ENCODE measurements at regions not wholly inside any gene's neighbourhood (a gene's known extent, or its start where the extent isn't known, plus 50 kb on each side); places are given as distances from the start of the nearest gene placed in this dataset.

DNA sequence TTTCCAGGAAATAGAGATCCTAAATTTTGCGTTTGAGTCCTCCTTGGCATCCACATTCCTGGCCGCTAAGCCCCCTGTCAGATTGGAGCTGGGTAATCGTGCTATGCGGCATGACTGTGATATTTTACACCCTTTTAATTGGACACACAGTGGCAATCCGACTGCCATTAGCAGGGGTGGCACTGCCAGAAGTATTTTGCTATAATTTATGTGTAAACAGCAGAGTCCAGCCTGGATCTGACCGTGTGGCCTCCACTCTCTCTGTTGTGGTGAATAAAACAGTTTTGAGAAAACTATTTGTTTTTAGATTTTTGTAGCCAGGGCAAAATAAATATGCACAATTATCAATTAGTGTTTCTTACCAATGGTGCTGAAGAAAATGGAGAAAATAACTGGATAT, 281.0 kb upstream of the IRX2 start:
- H3K27me3 Mint-ChIP-seq = no peaks in the 10 kb centered on the region
- H3K36me3 Mint-ChIP-seq (ENCODE audit: low read depth) = no peaks in the 10 kb centered on the region
- no peak for ATAC-seq (replicated peaks)
- H3K27ac Mint-ChIP-seq = no peak overlapping the region
- H3K4me3 Mint-ChIP-seq = no peak overlapping the region
- H3K4me1 Mint-ChIP-seq = no peaks in the 10 kb centered on the region
- H3K9me3 Mint-ChIP-seq = peaks cover 4% of the 10 kb centered on the region

DNA sequence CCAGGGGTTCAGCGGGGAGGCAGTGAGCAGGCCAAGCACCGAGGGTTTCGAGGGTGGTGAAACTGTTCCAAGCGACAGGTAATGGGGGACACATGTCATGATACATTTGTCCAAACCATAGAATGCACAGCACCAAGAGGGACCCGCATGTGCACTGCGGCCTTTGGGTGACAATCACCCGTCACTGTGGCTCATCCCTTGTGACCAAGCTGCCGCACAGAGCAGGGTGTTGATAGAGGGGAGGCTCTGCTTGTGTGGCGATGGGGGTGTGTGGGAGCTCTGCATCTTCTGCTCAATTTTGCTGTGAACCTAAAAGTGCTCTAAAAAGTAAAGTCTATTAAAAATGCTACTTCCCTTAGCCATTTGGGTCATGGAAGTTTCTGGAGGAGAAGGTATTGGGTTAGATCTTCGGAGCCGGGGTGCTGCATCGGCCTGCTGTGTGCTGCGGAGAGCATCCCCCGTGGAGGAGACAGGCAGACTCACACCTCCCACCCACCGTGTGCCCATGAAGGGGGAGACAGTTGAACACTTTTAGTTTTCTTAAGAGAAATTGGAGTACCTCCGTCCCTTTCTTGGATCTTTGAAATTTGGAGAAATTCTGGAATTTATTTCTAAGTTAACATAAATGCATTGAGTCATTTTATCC, 280.4 kb upstream of the IRX2 start:
- peaks cover 4% of the 10 kb centered on the region for H3K9me3 Mint-ChIP-seq
- H3K36me3 Mint-ChIP-seq (ENCODE audit: low read depth) = no peaks in the 10 kb centered on the region
- no peak overlapping the region for H3K4me3 Mint-ChIP-seq
- H3K4me1 Mint-ChIP-seq = no peaks in the 10 kb centered on the region
- no peak overlapping the region for H3K27ac Mint-ChIP-seq
- no peaks in the 10 kb centered on the region for H3K27me3 Mint-ChIP-seq
- ATAC-seq (replicated peaks) = no peak

DNA sequence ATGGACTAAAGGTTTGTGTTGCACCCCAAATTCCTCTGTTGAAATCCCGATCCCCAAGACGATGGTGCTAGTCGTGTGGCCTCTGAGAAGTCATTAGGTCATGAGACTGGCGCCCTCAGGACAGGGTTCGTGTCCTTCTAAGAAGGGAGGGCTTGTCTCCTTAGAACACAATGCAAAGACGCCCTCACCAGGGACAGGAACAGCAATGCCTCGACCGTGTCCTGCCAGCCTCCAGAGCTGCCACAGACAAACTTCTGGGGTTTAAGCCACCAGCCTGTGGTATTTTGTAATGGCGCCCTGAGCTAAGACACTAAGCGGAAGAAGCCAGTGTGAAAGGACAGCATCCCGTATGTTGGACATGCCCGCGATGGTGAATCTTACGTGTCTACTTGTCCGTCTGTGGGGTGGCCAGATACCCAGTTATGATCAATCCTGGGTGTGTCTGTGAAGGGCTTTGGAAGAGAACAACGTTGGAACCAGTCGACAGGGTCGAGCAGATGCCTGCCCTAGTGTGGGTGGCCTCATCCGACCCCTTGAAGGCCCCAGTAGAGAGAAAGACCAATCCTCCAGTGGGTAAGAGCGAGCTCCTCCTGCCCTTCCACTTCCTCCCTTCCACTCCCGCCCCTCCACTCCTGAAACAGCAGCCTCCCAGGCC, 279.2 kb upstream of the IRX2 start:
- no peak for ATAC-seq (replicated peaks)
- H3K9me3 Mint-ChIP-seq = peaks cover 4% of the 10 kb centered on the region
- H3K4me3 Mint-ChIP-seq = no peak overlapping the region
- H3K27ac Mint-ChIP-seq = no peak overlapping the region
- no peaks in the 10 kb centered on the region for H3K27me3 Mint-ChIP-seq
- H3K36me3 Mint-ChIP-seq (ENCODE audit: low read depth) = no peaks in the 10 kb centered on the region
- no peaks in the 10 kb centered on the region for H3K4me1 Mint-ChIP-seq

DNA sequence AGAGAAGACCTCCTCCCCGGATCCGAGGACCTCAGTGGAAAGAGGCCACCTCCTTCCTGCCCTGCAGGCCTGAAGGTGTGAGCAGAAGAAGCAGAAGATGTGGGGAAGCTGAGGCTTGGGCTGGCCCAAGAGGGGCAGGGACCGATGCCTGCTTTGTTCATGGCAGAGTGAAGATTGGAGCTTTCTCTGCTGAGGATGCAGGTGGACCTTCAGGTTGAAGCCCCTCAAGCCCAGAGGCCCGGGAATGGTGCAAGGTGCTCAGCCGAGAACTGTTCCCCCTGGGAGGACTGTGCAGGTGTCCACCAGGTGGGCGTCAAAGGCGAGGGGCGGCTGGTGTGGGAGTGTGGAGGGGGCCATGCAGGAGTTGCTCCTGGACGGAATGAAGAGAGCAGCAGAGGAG, 277.9 kb upstream of the IRX2 start:
- ATAC-seq (replicated peaks) = no peak
- H3K4me1 Mint-ChIP-seq = no peaks in the 10 kb centered on the region
- H3K4me3 Mint-ChIP-seq = no peak overlapping the region
- peaks cover 4% of the 10 kb centered on the region for H3K9me3 Mint-ChIP-seq
- no peaks in the 10 kb centered on the region for H3K36me3 Mint-ChIP-seq (ENCODE audit: low read depth)
- H3K27ac Mint-ChIP-seq = no peak overlapping the region
- no peaks in the 10 kb centered on the region for H3K27me3 Mint-ChIP-seq

DNA sequence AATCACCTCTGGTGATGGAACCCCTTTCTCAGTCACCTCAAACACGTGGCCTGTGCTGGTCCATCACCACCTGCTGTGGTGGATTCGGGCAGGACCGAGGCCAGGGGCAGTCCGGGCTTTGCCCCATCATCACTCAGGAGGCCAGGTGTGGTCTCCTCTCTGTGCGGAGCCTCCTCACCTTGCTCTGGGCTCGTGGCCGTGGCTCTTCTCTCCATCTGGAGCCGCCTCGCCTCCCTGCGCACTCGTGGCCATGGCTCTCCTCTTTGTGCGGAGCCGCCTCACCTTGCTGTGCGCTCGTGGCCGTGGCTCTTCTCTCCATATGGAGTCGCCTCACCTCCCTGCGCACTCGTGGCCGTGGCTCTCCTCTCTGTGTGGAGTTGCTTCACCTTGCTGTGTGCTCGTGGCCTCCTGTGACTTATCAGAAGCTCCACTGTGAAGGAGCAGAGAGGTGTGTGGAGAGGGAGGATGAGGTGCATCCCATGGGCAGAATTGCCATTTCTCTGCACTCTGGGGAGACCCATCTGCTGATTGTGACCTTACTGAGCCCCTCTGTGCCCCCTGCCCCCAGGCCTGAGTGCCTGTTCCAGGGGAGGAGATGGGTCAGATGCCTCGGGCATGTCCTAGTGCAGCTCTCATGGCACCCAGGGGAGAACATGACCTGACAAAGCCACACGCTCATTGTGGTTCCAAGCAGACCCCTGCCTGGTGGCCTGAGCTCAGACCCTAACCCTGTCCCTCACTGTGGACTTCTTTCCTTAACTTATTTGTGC, 276.6 kb upstream of the IRX2 start:
- no peak overlapping the region for H3K27ac Mint-ChIP-seq
- no peak for ATAC-seq (replicated peaks)
- H3K4me3 Mint-ChIP-seq = no peak overlapping the region
- no peaks in the 10 kb centered on the region for H3K4me1 Mint-ChIP-seq
- H3K27me3 Mint-ChIP-seq = no peaks in the 10 kb centered on the region
- H3K36me3 Mint-ChIP-seq (ENCODE audit: low read depth) = no peaks in the 10 kb centered on the region
- peaks cover 4% of the 10 kb centered on the region for H3K9me3 Mint-ChIP-seq

DNA sequence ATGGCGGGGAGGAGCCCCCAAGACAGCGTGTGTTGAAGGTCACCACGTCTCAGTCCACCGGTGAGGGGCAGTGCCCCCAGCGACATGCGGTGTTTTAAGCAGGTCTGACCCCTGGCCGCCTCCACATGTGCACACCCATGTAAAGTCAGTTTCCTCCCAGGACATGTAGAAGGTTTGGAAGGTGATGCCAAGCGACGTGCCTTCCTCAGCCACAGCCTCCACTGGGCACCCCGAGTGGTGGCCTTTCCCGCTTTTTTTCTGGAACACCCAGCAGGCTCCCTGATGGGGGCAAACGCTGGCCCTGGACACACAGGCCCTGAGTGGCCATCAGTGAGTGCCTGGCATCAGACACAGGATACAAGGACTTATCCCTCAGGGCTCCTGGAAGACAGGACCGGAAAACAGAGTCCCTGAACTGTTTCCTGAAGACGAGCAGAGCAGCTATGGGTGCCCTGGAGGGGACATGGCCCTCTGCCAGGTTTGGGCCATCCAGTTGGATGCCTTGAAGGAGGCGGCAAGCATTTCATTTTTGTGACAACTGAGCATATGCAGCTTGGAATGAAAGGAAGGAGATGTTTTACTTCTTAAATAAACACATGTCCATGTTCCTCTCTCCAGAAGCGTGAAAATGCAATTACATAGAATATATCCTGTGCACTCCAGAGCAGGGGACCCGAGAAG, 275.8 kb upstream of the IRX2 start:
- peaks cover 4% of the 10 kb centered on the region for H3K9me3 Mint-ChIP-seq
- H3K36me3 Mint-ChIP-seq (ENCODE audit: low read depth) = no peaks in the 10 kb centered on the region
- H3K4me1 Mint-ChIP-seq = no peaks in the 10 kb centered on the region
- no peak overlapping the region for H3K27ac Mint-ChIP-seq
- no peaks in the 10 kb centered on the region for H3K27me3 Mint-ChIP-seq
- ATAC-seq (replicated peaks) = no peak
- no peak overlapping the region for H3K4me3 Mint-ChIP-seq

DNA sequence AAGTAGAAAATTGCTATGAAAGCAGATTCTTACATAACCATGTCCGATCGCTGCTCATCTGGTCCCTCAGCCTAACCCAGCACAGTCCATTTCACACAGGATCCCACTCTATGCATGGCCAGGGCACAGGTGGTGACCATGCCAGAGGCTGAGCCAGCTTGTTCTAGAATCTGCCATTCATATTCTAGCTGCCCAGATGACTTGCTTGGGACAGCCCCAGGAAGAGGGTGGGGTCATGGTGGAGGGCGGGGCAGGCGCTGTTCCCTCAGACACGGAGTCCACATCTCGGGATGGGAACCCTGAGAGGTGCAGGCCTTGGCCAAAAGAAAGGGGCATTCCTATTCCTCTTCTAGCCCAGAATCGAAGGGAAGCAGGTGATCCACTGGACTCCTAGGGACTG, 275.2 kb upstream of the IRX2 start:
- Mint-ChIP-seq H3K4me3 (no peak overlapping the region), H3K36me3 (ENCODE audit: low read depth) (no peaks in the 10 kb centered on the region), H3K27ac (no peak overlapping the region), H3K27me3 (no peaks in the 10 kb centered on the region), H3K9me3 (peaks cover 4% of the 10 kb centered on the region), H3K4me1 (no peaks in the 10 kb centered on the region)
- no peak for ATAC-seq (replicated peaks)

DNA sequence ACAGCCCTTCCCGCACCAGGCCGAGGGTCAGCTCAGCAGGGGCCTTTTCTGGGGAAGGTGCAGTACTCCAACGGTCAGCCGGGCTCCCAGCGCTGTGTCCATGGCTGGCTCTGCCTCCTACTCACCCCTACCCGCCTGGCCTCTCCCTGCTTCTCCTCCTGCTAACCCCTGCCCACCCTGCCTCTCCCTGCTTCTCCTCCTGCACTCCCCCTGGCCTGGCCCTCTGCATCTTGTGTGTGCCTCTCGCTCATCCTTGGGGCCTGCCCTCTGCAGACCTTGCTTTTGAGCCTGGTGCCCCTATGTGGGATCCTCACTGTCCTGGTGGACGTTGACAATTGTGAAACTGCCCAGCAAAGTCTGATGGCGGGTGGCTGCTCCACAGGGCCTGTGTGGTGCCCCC, 274.6 kb upstream of the IRX2 start:
- Mint-ChIP-seq H3K36me3 (ENCODE audit: low read depth) (no peaks in the 10 kb centered on the region), H3K27ac (no peak overlapping the region), H3K27me3 (no peaks in the 10 kb centered on the region), H3K4me3 (no peak overlapping the region), H3K4me1 (no peaks in the 10 kb centered on the region), H3K9me3 (peaks cover 1% of the 10 kb centered on the region)
- no peak for ATAC-seq (replicated peaks)

DNA sequence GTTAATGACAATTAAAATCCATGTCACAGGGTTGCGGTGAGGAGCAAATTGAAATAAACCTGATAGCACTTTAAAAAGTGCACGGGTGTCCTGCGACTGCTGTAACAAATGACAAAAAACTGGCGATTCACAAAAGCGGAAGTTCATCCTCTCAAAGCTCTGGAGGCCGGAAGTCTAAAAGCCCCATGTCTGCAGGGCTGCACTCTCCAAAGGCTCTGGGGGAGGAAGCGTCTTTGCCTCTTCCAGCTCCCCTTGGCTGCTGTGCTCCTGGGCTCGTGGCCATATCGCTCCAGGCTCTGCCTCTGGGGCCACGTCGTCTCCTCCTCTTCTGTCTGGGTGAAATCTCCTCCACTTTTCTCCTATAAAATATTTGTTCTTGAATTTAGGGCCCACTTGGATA, 273.9 kb upstream of the IRX2 start:
- no peaks in the 10 kb centered on the region for H3K4me1 Mint-ChIP-seq
- H3K9me3 Mint-ChIP-seq = no peaks in the 10 kb centered on the region
- no peaks in the 10 kb centered on the region for H3K36me3 Mint-ChIP-seq (ENCODE audit: low read depth)
- ATAC-seq (replicated peaks) = no peak
- H3K27ac Mint-ChIP-seq = no peak overlapping the region
- no peak overlapping the region for H3K4me3 Mint-ChIP-seq
- H3K27me3 Mint-ChIP-seq = no peaks in the 10 kb centered on the region

DNA sequence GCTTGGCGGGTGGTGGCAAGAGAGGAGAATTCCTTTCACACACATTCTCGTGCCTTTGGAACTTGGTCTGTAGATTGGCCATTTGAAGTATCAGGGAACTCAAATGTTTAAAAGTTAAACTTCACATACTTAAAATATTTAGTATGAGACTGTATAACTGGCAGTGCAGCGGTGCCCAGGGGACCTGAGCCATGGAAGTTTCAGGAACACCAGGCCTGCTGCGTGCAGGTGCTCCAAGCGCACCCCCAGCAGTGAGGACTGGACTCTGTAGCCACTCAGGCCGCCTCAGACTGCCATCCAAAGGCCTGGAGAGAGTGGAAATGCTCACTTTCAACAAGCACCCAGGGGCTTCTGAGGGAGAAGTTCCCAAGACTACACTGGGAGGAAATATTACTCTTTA, 273.5 kb upstream of the IRX2 start:
- H3K27me3 Mint-ChIP-seq = no peaks in the 10 kb centered on the region
- H3K4me1 Mint-ChIP-seq = no peaks in the 10 kb centered on the region
- ATAC-seq (replicated peaks) = no peak
- H3K9me3 Mint-ChIP-seq = no peaks in the 10 kb centered on the region
- no peak overlapping the region for H3K27ac Mint-ChIP-seq
- H3K4me3 Mint-ChIP-seq = no peak overlapping the region
- H3K36me3 Mint-ChIP-seq (ENCODE audit: low read depth) = no peaks in the 10 kb centered on the region

DNA sequence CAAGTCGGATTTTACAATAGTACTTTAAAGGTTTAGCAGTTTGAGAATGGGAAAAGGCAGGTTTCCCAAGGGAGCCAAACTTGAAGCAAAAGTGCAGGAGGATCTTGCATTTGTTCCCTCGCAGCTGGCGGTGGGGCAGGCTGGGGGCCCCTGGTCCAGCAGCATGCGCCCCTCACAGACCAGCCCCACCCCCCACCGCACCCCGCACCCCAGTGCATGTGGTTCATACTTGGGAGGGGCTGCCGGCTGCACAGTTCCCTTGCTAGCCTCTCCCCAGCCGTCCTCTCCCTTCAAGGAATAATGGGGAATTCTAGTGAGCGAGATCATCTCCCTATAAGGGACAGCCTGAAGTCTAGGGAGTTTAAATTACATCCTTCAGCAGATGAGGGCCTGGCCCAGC, 273.1 kb upstream of the IRX2 start:
- no peaks in the 10 kb centered on the region for H3K27me3 Mint-ChIP-seq
- H3K36me3 Mint-ChIP-seq (ENCODE audit: low read depth) = no peaks in the 10 kb centered on the region
- H3K4me3 Mint-ChIP-seq = no peak overlapping the region
- H3K4me1 Mint-ChIP-seq = no peaks in the 10 kb centered on the region
- ATAC-seq (replicated peaks) = no peak
- no peaks in the 10 kb centered on the region for H3K9me3 Mint-ChIP-seq
- no peak overlapping the region for H3K27ac Mint-ChIP-seq

DNA sequence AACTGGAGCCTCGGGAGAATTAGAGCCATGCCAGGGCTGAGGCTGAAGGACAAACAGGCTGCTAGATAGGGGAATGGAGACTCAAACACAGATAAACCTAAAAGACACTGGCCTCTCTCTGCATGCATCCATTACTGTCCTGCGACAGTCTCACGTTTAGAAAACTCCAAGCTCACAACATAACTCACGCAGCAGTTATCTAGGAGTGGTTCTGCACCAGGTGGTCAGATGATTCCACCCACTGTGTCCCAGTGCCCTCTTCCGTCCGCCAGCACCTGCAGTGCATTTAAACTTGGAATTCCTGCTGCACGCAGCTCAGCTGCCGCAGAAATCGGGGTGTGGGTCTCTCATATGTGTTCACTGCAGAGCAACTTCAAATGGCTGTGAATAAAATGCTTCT, 272.6 kb upstream of the IRX2 start:
- H3K36me3 Mint-ChIP-seq (ENCODE audit: low read depth) = no peaks in the 10 kb centered on the region
- no peaks in the 10 kb centered on the region for H3K9me3 Mint-ChIP-seq
- H3K27ac Mint-ChIP-seq = no peak overlapping the region
- H3K4me3 Mint-ChIP-seq = no peak overlapping the region
- H3K4me1 Mint-ChIP-seq = no peaks in the 10 kb centered on the region
- no peak for ATAC-seq (replicated peaks)
- H3K27me3 Mint-ChIP-seq = no peaks in the 10 kb centered on the region

DNA sequence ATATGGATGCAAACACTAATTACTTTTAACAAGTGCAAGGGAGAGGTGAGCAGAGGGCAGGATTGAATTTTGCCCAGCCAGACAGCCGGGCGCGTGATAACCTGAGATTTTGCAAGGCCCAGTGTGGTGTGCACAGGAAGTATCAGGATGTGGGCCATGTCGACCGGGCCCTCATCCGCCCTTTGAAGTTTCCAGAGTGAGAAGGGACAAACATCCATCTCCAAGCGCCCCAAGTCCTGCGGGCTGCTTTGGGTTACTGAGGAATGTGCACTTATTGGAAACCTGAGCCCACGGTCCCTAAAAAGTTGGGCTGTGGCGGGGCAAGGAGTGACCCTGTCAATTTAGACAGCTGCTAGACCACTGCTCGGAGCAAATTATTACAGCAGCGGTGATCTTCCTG, 272.2 kb upstream of the IRX2 start:
- no peak overlapping the region for H3K27ac Mint-ChIP-seq
- H3K4me3 Mint-ChIP-seq = no peak overlapping the region
- no peaks in the 10 kb centered on the region for H3K9me3 Mint-ChIP-seq
- ATAC-seq (replicated peaks) = no peak
- no peaks in the 10 kb centered on the region for H3K4me1 Mint-ChIP-seq
- H3K36me3 Mint-ChIP-seq (ENCODE audit: low read depth) = no peaks in the 10 kb centered on the region
- no peaks in the 10 kb centered on the region for H3K27me3 Mint-ChIP-seq

DNA sequence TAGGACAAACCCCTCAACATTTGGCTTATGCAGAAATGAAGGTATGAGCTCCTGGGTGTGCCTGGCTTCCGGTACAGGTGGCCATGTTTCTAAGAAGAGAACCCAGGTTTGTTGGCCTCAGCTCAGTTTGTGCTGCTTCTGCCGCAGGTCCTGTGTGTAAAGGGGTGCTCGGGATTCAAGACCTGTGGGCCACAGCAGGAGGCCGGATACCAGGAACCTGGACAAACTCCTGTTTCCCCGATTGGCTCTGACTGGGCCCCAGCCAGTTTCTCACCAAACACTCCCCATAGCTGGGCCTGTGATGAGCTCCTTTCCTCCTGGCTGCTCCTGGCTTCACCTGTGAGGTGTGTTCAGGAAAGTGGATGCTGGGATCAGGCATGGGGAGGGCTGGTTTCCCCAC, 271.2 kb upstream of the IRX2 start:
- ATAC-seq (replicated peaks) = no peak
- Mint-ChIP-seq H3K9me3 (no peaks in the 10 kb centered on the region), H3K36me3 (ENCODE audit: low read depth) (no peaks in the 10 kb centered on the region), H3K27ac (no peak overlapping the region), H3K4me3 (no peak overlapping the region), H3K4me1 (no peaks in the 10 kb centered on the region), H3K27me3 (no peaks in the 10 kb centered on the region)

DNA sequence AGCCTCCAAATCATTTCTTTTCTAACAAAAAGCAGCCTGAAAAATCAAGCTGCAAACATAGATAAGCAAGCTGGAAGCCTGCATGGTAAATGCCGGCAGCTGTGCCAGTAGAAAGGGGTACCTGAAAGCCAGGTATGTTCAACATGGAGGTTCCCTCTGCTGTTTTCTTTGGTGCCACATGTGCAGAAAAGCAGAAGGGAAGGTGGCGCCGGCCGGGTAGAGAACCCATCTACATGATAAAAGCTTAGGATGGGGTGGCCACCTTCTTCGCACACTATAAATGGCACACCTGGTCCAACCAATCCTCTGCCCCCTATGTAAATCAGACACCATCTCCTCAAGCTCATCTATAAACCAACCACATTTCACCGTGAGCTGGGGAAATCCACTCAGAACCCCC, 268.9 kb upstream of the IRX2 start:
- ATAC-seq (replicated peaks) = no peak
- H3K27ac Mint-ChIP-seq = no peak overlapping the region
- H3K36me3 Mint-ChIP-seq (ENCODE audit: low read depth) = no peaks in the 10 kb centered on the region
- H3K9me3 Mint-ChIP-seq = no peaks in the 10 kb centered on the region
- no peak overlapping the region for H3K4me3 Mint-ChIP-seq
- no peaks in the 10 kb centered on the region for H3K27me3 Mint-ChIP-seq
- H3K4me1 Mint-ChIP-seq = no peaks in the 10 kb centered on the region
